HEK293 (cell line): ENCODE measurements at regions not wholly inside any gene's neighbourhood (a gene's known extent, or its start where the extent isn't known, plus 50 kb on each side); places are given as distances from the start of the nearest gene placed in this dataset.

ENCODE experiments used
- GLI2 ChIP-seq: fragments of 450-650 bp; formaldehyde crosslinking; IDR thresholded peaks from 2 replicates; pipeline ENCODE4; 2017; ENCODE audit warnings: missing biosample characterization, missing genetic modification characterization, low read depth, borderline replicate concordance
- KLF8 ChIP-seq: fragments of 450-650 bp; formaldehyde crosslinking; IDR thresholded peaks from 2 replicates; pipeline ENCODE4 v1.5.1; 2016; ENCODE audit warnings: missing biosample characterization, missing genetic modification characterization
- PRDM6 ChIP-seq: fragments of 450-650 bp; formaldehyde crosslinking; IDR thresholded peaks from 2 replicates; pipeline ENCODE4 v1.5.1; 2017; ENCODE audit warnings: missing biosample characterization, missing genetic modification characterization
- SP7 ChIP-seq: fragments of 450-650 bp; formaldehyde crosslinking; IDR thresholded peaks from 2 replicates; pipeline ENCODE4 v1.5.1; 2016; ENCODE audit warnings: missing biosample characterization, missing genetic modification characterization
- TCF7L2 ChIP-seq: IDR thresholded peaks from 2 replicates; pipeline ENCODE4 v1.6.1; 2011; ENCODE audit warnings: low read depth, mild to moderate bottlenecking, inconsistent platforms, low read length, moderate library complexity, borderline replicate concordance
- ZBTB8A ChIP-seq: fragments of 450-650 bp; formaldehyde crosslinking; IDR thresholded peaks from 2 replicates; pipeline ENCODE4 v1.5.1; 2016; ENCODE audit warnings: missing biosample characterization, missing genetic modification characterization
- ZEB2 ChIP-seq: fragments of 450-650 bp; formaldehyde crosslinking; IDR thresholded peaks from 2 replicates; pipeline ENCODE4 v1.5.1; 2016; ENCODE audit warnings: missing biosample characterization, missing genetic modification characterization
- ZNF10 ChIP-seq: fragments of 450-650 bp; formaldehyde crosslinking; IDR thresholded peaks from 2 replicates; pipeline ENCODE4 v1.5.1; 2017; ENCODE audit warnings: missing biosample characterization, missing genetic modification characterization
- ZNF138 ChIP-seq: fragments of 450-650 bp; formaldehyde crosslinking; IDR thresholded peaks from 2 replicates; pipeline ENCODE4 v1.5.1; 2016; ENCODE audit warnings: missing biosample characterization, missing genetic modification characterization, borderline replicate concordance
- ZNF184 ChIP-seq: fragments of 450-650 bp; IDR thresholded peaks from 2 replicates; pipeline ENCODE4 v1.5.1; 2018; ENCODE audit warnings: missing biosample characterization, mild to moderate bottlenecking, missing genetic modification characterization
- ZNF335 ChIP-seq: fragments of 450-650 bp; formaldehyde crosslinking; conservative IDR thresholded peaks from 2 replicates; pipeline ENCODE4 v1.5.1; 2016; ENCODE audit warnings: missing biosample characterization, missing genetic modification characterization
- ZNF48 ChIP-seq: fragments of 450-650 bp; formaldehyde crosslinking; IDR thresholded peaks from 2 replicates; pipeline ENCODE4 v1.5.1; 2016; ENCODE audit warnings: missing biosample characterization, missing genetic modification characterization
- ZNF518A ChIP-seq: fragments of 450-650 bp; formaldehyde crosslinking; conservative IDR thresholded peaks from 2 replicates; pipeline ENCODE4 v1.5.1; 2016; ENCODE audit warnings: low read depth, missing biosample characterization, missing genetic modification characterization
- ZNF521 ChIP-seq: fragments of 450-650 bp; formaldehyde crosslinking; IDR thresholded peaks from 2 replicates; pipeline ENCODE4 v1.5.1; 2017; ENCODE audit warnings: missing biosample characterization, mild to moderate bottlenecking, missing genetic modification characterization
- ZNF629 ChIP-seq: fragments of 450-650 bp; formaldehyde crosslinking; IDR thresholded peaks from 2 replicates; pipeline ENCODE4 v1.5.1; 2017; ENCODE audit warnings: missing biosample characterization, missing genetic modification characterization
- ZNF830 ChIP-seq: fragments of 450-650 bp; IDR thresholded peaks from 2 replicates; pipeline ENCODE4 v1.5.0; 2018; ENCODE audit warnings: missing biosample characterization, missing genetic modification characterization, low read depth, mild to moderate bottlenecking, moderate library complexity
- ZSCAN4 ChIP-seq: fragments of 450-650 bp; formaldehyde crosslinking; IDR thresholded peaks from 2 replicates; pipeline ENCODE4 v1.5.1; 2017; ENCODE audit warnings: missing biosample characterization, missing genetic modification characterization
- TF ChIP-seq, protein P1 (sequence below): sonication (generic); formaldehyde crosslinking; IDR thresholded peaks from 2 replicates; pipeline ENCODE4 v1.8.1; 2022; ENCODE audit warnings: mild to moderate bottlenecking, moderate library complexity, missing genetic modification reagents
- TF ChIP-seq, protein P2 (sequence below): fragments of 450-650 bp; formaldehyde crosslinking; IDR thresholded peaks from 2 replicates; pipeline ENCODE4 v1.5.1; 2017; ENCODE audit warnings: missing biosample characterization, mild to moderate bottlenecking, missing genetic modification characterization, moderate library complexity
- TF ChIP-seq, protein P3 (sequence below): fragments of 450-650 bp; formaldehyde crosslinking; IDR thresholded peaks from 2 replicates; pipeline ENCODE4 v1.5.1; 2016; ENCODE audit warnings: missing biosample characterization, missing genetic modification characterization

DNA sequence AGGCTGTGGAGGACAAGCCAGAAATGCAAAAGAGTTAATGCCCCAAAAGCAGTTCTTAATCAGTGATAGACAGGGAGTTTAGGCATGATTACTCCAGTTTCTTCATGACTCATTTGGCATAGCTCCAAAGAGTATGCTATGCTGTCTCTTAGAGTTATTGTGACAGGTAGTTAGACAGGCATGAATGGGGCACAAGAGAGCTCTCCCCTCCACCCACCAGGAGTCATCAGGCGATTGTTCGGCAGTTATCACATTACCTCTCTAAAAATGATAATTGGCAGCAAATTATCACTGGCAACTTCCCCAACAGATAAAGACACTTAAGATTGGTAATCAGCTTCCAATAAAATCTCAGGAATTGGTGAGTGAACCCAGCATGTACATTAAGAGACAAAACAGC is 320.1 kb downstream of the DAD1 start (continued):
- TF ChIP-seq TCF7L2 (no peak), ZEB2 (0 out of 2 replicates have a peak, but pooled peaks have one; percentile 41), ZNF184 (tag by site-specific recombination) (peak; percentile 71), ZNF521 (tag by site-specific recombination) (no peak), ZNF138 (tag by site-specific recombination) (no peak), GLI2 (tag by site-specific recombination) (no peak), ZNF629 (tag by site-specific recombination) (peak; percentile 38; the same call in 1 of the 2 replicates), PRDM6 (peak; percentile 28; the same call in 1 of the 2 replicates), ZNF518A (0 out of 2 replicates have a peak, but pooled peaks have one; percentile 29), ZNF335 (tag by site-specific recombination) (peak; percentile 46; the same call in 1 of the 2 replicates), ZNF830 (tag by site-specific recombination) (no peak), ZNF48 (no peak), ZSCAN4 (tag by site-specific recombination) (no peak), SP7 (peak; percentile 57), ZBTB8A (tag by site-specific recombination) (no peak), KLF8 (tag by site-specific recombination) (peak; percentile 60), ZNF10 (peak; percentile 92)
- TF ChIP-seq, protein P1, sequence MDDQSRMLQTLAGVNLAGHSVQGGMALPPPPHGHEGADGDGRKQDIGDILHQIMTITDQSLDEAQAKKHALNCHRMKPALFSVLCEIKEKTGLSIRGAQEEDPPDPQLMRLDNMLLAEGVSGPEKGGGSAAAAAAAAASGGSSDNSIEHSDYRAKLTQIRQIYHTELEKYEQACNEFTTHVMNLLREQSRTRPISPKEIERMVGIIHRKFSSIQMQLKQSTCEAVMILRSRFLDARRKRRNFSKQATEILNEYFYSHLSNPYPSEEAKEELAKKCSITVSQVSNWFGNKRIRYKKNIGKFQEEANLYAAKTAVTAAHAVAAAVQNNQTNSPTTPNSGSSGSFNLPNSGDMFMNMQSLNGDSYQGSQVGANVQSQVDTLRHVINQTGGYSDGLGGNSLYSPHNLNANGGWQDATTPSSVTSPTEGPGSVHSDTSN (CRISPR knock-in tag): no peak
- TF ChIP-seq, protein P2, sequence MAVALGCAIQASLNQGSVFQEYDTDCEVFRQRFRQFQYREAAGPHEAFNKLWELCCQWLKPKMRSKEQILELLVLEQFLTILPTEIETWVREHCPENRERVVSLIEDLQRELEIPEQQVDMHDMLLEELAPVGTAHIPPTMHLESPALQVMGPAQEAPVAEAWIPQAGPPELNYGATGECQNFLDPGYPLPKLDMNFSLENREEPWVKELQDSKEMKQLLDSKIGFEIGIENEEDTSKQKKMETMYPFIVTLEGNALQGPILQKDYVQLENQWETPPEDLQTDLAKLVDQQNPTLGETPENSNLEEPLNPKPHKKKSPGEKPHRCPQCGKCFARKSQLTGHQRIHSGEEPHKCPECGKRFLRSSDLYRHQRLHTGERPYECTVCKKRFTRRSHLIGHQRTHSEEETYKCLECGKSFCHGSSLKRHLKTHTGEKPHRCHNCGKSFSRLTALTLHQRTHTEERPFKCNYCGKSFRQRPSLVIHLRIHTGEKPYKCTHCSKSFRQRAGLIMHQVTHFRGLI: no peak
- TF ChIP-seq, protein P3, sequence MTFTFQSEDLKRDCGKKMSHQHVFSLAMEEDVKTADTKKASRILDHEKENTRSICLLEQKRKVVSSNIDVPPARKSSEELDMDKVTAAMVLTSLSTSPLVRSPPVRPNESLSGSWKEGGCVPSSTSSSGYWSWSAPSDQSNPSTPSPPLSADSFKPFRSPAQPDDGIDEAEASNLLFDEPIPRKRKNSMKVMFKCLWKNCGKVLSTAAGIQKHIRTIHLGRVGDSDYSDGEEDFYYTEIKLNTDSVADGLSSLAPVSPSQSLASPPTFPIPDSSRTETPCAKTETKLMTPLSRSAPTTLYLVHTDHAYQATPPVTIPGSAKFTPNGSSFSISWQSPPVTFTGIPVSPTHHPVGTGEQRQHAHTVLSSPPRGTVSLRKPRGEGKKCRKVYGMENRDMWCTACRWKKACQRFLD (tag by site-specific recombination): no peak
